Activated CD4-positive, alpha-beta memory T cell treated with anti-CD3 and anti-CD28 coated beads for 36 hours (primary cell): ENCODE measurements at regions not wholly inside any gene's neighbourhood (a gene's known extent, or its start where the extent isn't known, plus 50 kb on each side); places are given as distances from the start of the nearest gene placed in this dataset.

ENCODE experiments used
- CTCF ChIA-PET: fragments of 350-600 bp; sonication (Branson Sonifier 250); formaldehyde crosslinking; loops from one replicate; lab custom pipeline; 2021; ENCODE audit warnings: antibody characterized with exemption, inconsistent platforms; lab: Charles Lee
- POLR2A ChIA-PET: fragments of 350-600 bp; sonication (Branson Sonifier 250); formaldehyde crosslinking; loops from one replicate; lab custom pipeline; 2021; ENCODE audit warnings: antibody characterized with exemption; lab: Charles Lee
- DNase-seq: peaks from one replicate; pipeline ENCODE4 v3.0.0-alpha.2; 2020
- H3K27ac Mint-ChIP-seq: one replicate; pipeline ENCODE4 v1.8.0; 2021; ENCODE audit warnings: mixed read lengths
- H3K27me3 Mint-ChIP-seq: one replicate; pipeline ENCODE4 v1.8.0; 2021; ENCODE audit warnings: mixed read lengths
- H3K36me3 Mint-ChIP-seq: one replicate; pipeline ENCODE4 v1.8.0; 2021; ENCODE audit warnings: mixed read lengths
- H3K4me1 Mint-ChIP-seq: one replicate; pipeline ENCODE4 v1.8.0; 2021; ENCODE audit warnings: low read depth, mixed read lengths
- H3K4me3 Mint-ChIP-seq: one replicate; pipeline ENCODE4 v1.8.0; 2021; ENCODE audit warnings: mild to moderate bottlenecking, mixed read lengths
- H3K9me3 Mint-ChIP-seq: one replicate; pipeline ENCODE4 v1.8.0; 2021; ENCODE audit warnings: mixed read lengths
- intact Hi-C: fragments of 100-400 bp; cut with micrococcal nuclease; formaldehyde crosslinking; loops from one replicate; pipeline ENCODE4 v1.15.1; 2023

DNA sequence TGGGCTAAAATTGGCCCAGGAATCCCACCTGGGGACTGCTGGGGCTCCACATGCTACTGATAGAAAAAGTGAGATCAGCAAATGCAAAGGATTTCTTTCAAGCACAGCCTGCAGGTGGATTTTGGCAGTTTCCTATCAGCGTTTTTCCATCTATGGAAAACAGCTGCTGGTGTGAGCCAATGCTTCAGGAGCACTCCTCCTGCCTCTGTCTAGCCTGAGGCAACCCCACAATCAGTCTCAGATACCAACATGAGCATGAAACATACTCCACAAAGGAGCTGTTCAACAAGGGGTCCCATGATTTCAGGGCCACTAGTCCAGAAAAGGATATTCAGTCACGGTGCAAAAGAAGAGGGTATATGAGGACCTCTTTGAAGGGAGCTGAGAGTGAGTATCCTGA lies 311.5 kb upstream of the THBS1 start:
- peaks cover 4% of the 10 kb centered on the region for H3K27me3 Mint-ChIP-seq
- no peaks in the 10 kb centered on the region for H3K4me1 Mint-ChIP-seq
- no peaks in the 10 kb centered on the region for H3K36me3 Mint-ChIP-seq
- H3K9me3 Mint-ChIP-seq = no peaks in the 10 kb centered on the region
- DNase-seq = no peak
- intact Hi-C loops = no loop called here
- H3K27ac Mint-ChIP-seq = no peak overlapping the region
- POLR2A ChIA-PET = no interaction called here
- H3K4me3 Mint-ChIP-seq = no peak overlapping the region
- CTCF ChIA-PET = no interaction called here

DNA sequence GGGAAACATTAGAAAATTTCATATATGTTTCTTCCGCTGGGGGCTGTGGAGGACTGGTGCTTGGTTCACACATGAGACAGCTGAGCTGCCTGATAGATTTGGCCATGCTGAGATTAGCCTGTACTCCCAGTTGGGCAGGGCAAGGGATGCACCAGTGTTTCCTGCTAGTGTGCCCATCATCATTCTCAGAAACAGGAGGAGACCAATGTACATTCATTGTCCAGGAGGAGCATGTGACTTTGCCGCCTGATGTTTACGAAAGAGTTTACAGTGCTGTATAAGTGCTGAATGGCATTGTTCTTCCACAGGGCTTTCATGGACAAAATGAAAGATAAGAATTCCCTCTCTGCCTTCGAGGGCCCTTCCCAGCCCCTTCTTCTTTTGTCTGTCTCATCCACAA lies 311.1 kb upstream of the THBS1 start:
- Mint-ChIP-seq H3K4me1 (no peaks in the 10 kb centered on the region), H3K4me3 (no peak overlapping the region), H3K27me3 (peaks cover 4% of the 10 kb centered on the region), H3K9me3 (no peaks in the 10 kb centered on the region), H3K27ac (no peak overlapping the region), H3K36me3 (no peaks in the 10 kb centered on the region)
- ChIA-PET POLR2A (no interaction called here), CTCF (no interaction called here)
- intact Hi-C loops = no loop called here
- no peak for DNase-seq

DNA sequence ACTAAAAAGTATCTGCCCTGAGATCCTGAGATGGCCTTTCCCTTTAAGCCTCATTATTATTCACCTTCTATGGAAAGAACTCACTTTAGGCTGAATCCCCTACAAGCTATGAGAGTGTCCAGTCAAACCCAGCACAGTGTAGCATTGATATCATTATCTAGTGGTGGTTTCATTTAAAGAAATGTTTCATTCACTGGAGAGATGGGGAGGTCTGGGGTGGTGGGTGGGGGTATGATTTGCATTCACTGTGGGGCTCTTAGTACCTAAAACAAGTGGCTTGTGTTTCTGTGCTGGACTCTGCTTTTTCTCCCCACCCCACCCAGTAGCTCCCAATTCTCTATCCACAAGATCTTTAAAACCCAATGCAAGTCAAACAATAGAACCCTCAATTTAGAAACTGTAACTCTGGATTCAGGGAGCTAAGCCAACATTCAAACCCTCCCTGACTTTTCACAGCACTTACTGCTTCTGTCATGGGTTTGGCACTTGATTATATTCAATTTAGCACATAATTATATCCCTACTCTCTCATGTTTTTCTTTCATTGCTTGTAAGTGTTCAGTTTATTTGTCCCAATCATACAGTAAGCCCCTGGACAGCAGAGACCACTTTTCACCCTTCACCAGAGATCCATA lies 310.5 kb upstream of the THBS1 start:
- Mint-ChIP-seq H3K27me3 (peaks cover 4% of the 10 kb centered on the region), H3K9me3 (no peaks in the 10 kb centered on the region), H3K36me3 (no peaks in the 10 kb centered on the region), H3K4me1 (no peaks in the 10 kb centered on the region), H3K27ac (no peak overlapping the region), H3K4me3 (no peak overlapping the region)
- ChIA-PET CTCF (no interaction called here), POLR2A (no interaction called here)
- DNase-seq = no peak
- intact Hi-C loops = no loop called here

DNA sequence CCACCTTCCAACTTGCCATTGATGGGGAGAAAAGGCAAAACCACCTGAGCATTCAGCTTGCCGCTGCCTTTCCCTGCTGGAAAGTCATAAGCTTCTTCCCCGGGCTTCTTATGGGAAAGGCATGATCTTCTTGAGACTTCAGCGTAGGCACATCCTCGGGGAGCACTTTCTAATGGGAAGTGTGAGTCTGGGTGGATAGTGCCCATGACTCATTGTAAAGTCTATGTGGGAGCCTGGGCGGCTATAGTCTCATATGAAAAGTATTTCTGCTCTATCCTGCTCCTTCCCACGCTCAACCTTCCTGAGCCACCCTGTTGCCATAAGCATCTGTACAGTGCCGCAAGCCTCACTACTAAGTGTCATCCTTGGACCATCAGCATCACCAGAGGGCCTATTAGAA lies 309.9 kb upstream of the THBS1 start:
- no peaks in the 10 kb centered on the region for H3K4me1 Mint-ChIP-seq
- ChIA-PET POLR2A (no interaction called here), CTCF (no interaction called here)
- no peaks in the 10 kb centered on the region for H3K9me3 Mint-ChIP-seq
- no peak for DNase-seq
- H3K27ac Mint-ChIP-seq = no peak overlapping the region
- H3K4me3 Mint-ChIP-seq = no peak overlapping the region
- intact Hi-C loops = no loop called here
- no peaks in the 10 kb centered on the region for H3K36me3 Mint-ChIP-seq
- H3K27me3 Mint-ChIP-seq = peaks cover 4% of the 10 kb centered on the region

DNA sequence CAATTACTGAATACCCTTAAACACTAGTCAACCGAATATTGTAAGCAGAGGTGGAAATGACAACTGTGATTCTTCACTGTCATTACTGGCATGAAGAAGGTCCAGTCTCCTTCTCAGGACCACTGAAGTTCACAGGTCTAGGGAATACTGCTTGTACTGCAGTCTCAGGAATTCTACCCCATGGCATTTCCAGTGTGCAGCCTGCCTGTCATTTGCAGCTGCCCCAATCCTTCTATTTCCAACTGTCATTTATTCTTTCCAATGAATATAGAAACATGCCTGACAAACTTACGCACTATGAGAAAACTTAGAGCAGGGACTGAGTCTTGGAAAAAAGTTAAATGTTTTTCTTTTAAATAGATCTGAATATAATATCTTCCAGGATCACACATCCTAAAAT lies 308.0 kb upstream of the THBS1 start:
- DNase-seq = no peak
- POLR2A ChIA-PET = no interaction called here
- H3K4me3 Mint-ChIP-seq = no peak overlapping the region
- CTCF ChIA-PET = no interaction called here
- intact Hi-C loops = no loop called here
- H3K27ac Mint-ChIP-seq = no peak overlapping the region
- H3K36me3 Mint-ChIP-seq = no peaks in the 10 kb centered on the region
- peaks cover 4% of the 10 kb centered on the region for H3K27me3 Mint-ChIP-seq
- no peaks in the 10 kb centered on the region for H3K4me1 Mint-ChIP-seq
- no peaks in the 10 kb centered on the region for H3K9me3 Mint-ChIP-seq

DNA sequence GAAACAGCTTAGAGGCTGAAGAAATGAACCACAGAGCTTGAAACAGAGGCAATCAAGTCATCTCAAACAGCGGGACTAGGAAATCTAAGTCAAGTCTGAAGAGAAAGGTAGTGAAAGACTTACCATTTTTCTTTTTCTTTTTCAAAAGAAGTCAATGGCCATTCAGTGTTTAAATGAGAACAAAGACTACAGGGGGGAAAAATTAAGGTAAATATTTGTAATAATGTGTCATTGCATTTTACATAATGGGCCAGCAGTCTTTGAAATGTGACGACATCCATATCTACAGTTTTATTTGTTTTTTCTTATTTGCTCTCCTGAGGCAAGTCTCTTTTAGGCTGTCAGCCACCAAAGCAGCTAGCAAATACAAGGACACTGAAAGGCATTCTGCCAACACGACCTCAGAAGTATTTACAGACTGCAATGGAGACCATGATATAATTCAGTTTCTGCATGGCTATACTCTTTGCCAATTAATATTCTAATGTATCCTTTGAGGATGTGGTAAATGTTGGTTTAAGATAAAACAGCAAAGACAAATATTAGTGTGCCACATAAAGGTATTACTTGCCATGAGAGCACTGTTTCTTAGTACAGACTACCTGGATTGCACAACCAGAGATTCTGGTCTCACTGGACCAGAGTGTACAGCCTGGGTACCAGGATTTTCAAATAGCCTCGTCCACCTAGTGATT lies 307.0 kb upstream of the THBS1 start:
- no peaks in the 10 kb centered on the region for H3K9me3 Mint-ChIP-seq
- ChIA-PET POLR2A (no interaction called here), CTCF (no interaction called here)
- H3K36me3 Mint-ChIP-seq = no peaks in the 10 kb centered on the region
- H3K27me3 Mint-ChIP-seq = peaks cover 2% of the 10 kb centered on the region
- H3K27ac Mint-ChIP-seq = no peak overlapping the region
- no peak for DNase-seq
- no peak overlapping the region for H3K4me3 Mint-ChIP-seq
- no peaks in the 10 kb centered on the region for H3K4me1 Mint-ChIP-seq
- intact Hi-C loops = no loop called here

DNA sequence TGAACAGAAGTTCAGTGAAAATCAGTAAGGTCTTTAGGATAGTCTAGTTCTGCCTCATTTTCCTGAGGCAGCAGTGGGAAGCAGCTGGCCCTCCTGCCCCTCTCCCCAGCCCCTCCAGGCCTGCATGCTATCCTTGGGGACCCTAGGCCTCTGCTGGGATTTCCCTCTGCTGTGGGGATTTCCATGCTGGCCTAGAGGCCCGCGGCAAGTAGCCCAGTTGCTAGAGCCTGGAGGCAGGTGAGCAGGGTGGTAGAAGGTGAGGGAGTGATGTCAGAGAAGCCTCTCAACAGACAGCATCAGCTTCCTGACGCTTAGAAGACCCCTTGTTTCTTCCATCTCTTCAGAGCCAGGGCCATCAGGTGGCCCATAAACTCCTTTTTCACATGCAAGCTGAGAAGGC lies 305.8 kb upstream of the THBS1 start:
- Mint-ChIP-seq H3K4me1 (no peaks in the 10 kb centered on the region), H3K36me3 (no peaks in the 10 kb centered on the region), H3K27ac (no peak overlapping the region), H3K4me3 (no peak overlapping the region), H3K27me3 (no peaks in the 10 kb centered on the region), H3K9me3 (no peaks in the 10 kb centered on the region)
- DNase-seq = no peak
- ChIA-PET CTCF (no interaction called here), POLR2A (no interaction called here)
- intact Hi-C loops = no loop called here

DNA sequence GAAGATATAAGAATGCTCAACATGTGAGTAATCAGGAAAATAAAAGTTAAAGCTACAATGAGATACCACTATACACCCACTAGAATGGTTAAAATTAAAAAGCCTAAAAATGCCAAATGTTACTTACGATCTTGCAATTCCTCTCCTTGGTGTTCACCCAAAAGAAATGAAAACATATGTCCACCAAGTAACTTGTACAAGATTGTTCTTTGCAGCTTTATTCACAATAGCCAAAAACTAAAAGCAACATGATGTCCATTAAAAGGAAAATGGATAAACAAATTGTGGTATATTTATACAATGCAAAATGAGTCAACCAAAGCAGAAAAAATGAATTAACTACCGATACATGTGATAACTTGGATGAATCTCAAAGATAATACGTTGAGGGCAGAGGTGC lies 301.6 kb upstream of the THBS1 start:
- no peak for DNase-seq
- CTCF ChIA-PET = no interaction called here

DNA sequence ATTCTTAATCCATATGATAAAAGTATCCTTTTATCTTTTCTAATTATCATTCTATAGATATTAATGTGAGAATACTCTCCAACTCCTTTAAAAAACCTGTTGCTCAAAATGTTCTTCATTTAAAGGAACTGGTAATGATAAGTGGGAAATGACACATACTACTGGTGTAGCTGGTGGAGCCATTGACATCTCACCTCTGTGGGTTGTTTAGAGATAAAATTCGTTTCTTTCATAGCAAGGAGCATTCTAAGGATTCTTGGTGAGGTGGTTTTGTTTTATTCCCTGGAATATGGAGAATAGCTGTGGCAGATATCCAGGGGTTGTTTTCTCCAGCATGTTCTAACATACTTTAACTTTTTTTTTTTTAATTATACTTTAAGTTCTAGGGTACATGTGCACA lies 299.8 kb upstream of the THBS1 start:
- intact Hi-C loops = no loop called here
- H3K4me3 Mint-ChIP-seq = no peak overlapping the region
- peaks cover 6% of the 10 kb centered on the region for H3K27me3 Mint-ChIP-seq
- CTCF ChIA-PET = no interaction called here
- peaks cover 3% of the 10 kb centered on the region for H3K9me3 Mint-ChIP-seq
- DNase-seq = no peak
- H3K36me3 Mint-ChIP-seq = no peaks in the 10 kb centered on the region
- POLR2A ChIA-PET = no interaction called here
- H3K27ac Mint-ChIP-seq = no peak overlapping the region
- H3K4me1 Mint-ChIP-seq = no peaks in the 10 kb centered on the region

More for the DNA sequence above, 301.6 kb upstream of the THBS1 start:
- H3K9me3 Mint-ChIP-seq = peaks cover 3% of the 10 kb centered on the region
- peaks cover 2% of the 10 kb centered on the region for H3K27me3 Mint-ChIP-seq
- no peaks in the 10 kb centered on the region for H3K4me1 Mint-ChIP-seq
- H3K27ac Mint-ChIP-seq = no peak overlapping the region
- POLR2A ChIA-PET = no interaction called here
- H3K4me3 Mint-ChIP-seq = no peak overlapping the region
- intact Hi-C loops = no loop called here
- H3K36me3 Mint-ChIP-seq = no peaks in the 10 kb centered on the region

DNA sequence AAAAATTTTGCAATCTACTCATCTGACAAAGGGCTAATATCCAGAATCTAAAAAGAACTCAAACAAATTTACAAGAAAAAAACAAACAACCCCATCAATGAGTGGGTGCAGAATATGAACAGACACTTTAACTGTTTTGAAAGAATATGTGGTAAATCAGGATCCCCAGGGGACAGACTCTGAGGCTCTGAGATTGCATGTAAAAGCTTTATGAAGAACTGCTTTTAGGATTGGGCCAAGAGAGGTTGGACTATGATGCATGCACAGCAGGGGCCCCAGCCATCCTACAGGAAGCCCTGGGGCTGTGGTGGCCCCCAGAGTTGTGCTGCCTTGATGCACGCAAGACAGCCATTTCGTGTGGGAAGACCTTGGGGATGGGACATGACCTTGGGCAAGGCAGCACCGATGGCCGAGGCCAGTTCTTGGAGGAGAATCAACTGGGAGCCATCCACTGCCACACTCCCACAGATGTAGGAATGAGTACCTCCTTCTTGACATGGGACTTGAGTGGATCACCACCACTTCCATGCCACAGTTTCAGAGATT lies 298.1 kb upstream of the THBS1 start:
- intact Hi-C loops = no loop called here
- H3K36me3 Mint-ChIP-seq = no peaks in the 10 kb centered on the region
- no peak overlapping the region for H3K4me3 Mint-ChIP-seq
- ChIA-PET POLR2A (no interaction called here), CTCF (no interaction called here)
- H3K4me1 Mint-ChIP-seq = no peaks in the 10 kb centered on the region
- H3K27me3 Mint-ChIP-seq = peaks cover 10% of the 10 kb centered on the region
- H3K9me3 Mint-ChIP-seq = peaks cover 3% of the 10 kb centered on the region
- no peak overlapping the region for H3K27ac Mint-ChIP-seq
- no peak for DNase-seq

DNA sequence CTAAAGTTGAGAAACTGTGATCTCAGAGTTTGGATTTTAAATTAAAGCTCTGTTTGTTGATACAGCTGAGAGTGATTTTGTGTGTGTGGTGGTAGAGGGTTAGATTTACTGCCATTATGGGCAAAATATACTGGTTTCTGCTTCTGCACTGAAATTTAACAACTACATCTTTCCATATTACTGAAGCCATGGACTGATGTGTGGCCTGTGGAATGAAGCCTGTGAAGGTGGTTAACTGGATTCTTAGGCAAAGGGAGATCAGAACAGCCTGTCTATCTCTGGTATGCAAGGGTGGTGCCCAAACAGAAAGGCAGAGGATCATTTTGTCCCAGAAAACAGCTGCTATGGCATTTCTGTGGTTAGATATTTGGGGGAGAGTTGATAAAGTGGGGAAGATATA lies 297.3 kb upstream of the THBS1 start:
- intact Hi-C loops = no loop called here
- ChIA-PET CTCF (no interaction called here), POLR2A (no interaction called here)
- peaks cover 3% of the 10 kb centered on the region for H3K9me3 Mint-ChIP-seq
- no peaks in the 10 kb centered on the region for H3K4me1 Mint-ChIP-seq
- H3K27ac Mint-ChIP-seq = no peak overlapping the region
- H3K4me3 Mint-ChIP-seq = no peak overlapping the region
- no peaks in the 10 kb centered on the region for H3K36me3 Mint-ChIP-seq
- DNase-seq = no peak
- H3K27me3 Mint-ChIP-seq = peaks cover 13% of the 10 kb centered on the region

DNA sequence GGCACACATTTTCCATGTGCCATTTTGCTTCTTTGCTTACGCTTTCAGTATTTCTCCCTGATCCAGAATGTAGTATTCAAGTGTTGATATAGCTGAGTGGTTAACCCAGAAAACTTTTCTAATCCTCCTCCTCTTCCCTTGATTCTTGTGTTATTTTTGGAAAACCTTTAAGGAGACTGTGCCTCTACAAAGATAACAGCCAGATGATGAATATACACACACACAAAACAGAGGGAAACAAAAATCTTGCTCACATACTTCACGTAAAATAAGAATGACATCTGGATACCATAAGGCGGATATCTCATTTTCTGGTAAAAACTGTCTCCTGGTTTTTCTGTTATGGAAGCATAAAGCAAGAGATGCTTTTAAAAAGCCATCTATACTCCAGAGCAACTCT lies 295.8 kb upstream of the THBS1 start:
- DNase-seq = no peak
- Mint-ChIP-seq H3K4me1 (no peaks in the 10 kb centered on the region), H3K9me3 (peaks cover 3% of the 10 kb centered on the region), H3K27me3 (peaks cover 13% of the 10 kb centered on the region), H3K27ac (no peak overlapping the region), H3K4me3 (no peak overlapping the region), H3K36me3 (no peaks in the 10 kb centered on the region)
- ChIA-PET POLR2A (no interaction called here), CTCF (no interaction called here)
- intact Hi-C loops = no loop called here

DNA sequence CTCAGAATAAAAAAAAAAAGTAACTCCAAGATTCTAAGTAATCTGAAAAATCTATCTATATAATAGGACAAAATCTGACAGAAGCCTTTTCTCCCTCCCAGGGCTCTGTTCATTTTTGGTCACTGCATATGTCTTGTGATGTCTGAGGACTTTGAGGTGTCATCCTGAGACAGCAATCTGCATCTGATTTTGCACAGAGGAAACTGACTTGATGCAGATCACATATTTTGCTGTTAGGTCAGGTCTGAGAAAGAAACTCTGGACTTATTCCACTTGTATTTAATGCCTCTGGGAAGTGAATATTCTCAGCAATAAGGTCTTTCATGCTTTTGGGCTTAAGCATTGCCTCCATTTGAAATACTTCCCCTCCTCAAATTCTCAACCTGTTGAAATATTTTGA lies 295.2 kb upstream of the THBS1 start:
- H3K4me1 Mint-ChIP-seq = no peaks in the 10 kb centered on the region
- DNase-seq = no peak
- intact Hi-C loops = no loop called here
- H3K36me3 Mint-ChIP-seq = no peaks in the 10 kb centered on the region
- ChIA-PET CTCF (no interaction called here), POLR2A (no interaction called here)
- peaks cover 3% of the 10 kb centered on the region for H3K9me3 Mint-ChIP-seq
- H3K4me3 Mint-ChIP-seq = no peak overlapping the region
- peaks cover 13% of the 10 kb centered on the region for H3K27me3 Mint-ChIP-seq
- H3K27ac Mint-ChIP-seq = no peak overlapping the region
